ENCODE measurements at regions not wholly inside any gene's neighbourhood (a gene's known extent, or its start where the extent isn't known, plus 50 kb on each side); places are given as distances from the start of the nearest gene placed in this dataset.

- Mint-ChIP-seq H3K9me3 (no peaks in the 10 kb centered on the region), H3K27ac (no peak overlapping the region), H3K36me3 (no peaks in the 10 kb centered on the region), H3K4me3 (no peak overlapping the region), H3K27me3 (ENCODE audit: low read depth in 2 of 2) (no peaks in the 10 kb centered on the region), H3K4me1 (peaks cover 10 to 12% of the 10 kb centered on the region in 2 donors)
- no peaks in the 10 kb centered on the region for H3K9me3 ChIP-seq (ENCODE audit: control insufficient read depth, insufficient read depth, low read length)
- H3K4me3 ChIP-seq (ENCODE audit: low read length) = no peak overlapping the region
- no peaks in the 10 kb centered on the region for H3K4me1 ChIP-seq (ENCODE audit: control insufficient read depth, insufficient read depth, low read length)
- DNase-seq = peak in 1 of 2 donors; percentile 30
- ATAC-seq = no peak
- TF ChIP-seq, protein P1, sequence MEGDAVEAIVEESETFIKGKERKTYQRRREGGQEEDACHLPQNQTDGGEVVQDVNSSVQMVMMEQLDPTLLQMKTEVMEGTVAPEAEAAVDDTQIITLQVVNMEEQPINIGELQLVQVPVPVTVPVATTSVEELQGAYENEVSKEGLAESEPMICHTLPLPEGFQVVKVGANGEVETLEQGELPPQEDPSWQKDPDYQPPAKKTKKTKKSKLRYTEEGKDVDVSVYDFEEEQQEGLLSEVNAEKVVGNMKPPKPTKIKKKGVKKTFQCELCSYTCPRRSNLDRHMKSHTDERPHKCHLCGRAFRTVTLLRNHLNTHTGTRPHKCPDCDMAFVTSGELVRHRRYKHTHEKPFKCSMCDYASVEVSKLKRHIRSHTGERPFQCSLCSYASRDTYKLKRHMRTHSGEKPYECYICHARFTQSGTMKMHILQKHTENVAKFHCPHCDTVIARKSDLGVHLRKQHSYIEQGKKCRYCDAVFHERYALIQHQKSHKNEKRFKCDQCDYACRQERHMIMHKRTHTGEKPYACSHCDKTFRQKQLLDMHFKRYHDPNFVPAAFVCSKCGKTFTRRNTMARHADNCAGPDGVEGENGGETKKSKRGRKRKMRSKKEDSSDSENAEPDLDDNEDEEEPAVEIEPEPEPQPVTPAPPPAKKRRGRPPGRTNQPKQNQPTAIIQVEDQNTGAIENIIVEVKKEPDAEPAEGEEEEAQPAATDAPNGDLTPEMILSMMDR (IDR thresholded peaks at IDR 0.05) = no peak
- H3K36me3 ChIP-seq (ENCODE audit: control insufficient read depth, insufficient read depth, low read length) = no peaks in the 10 kb centered on the region
- intact Hi-C loops (cut with micrococcal nuclease) = no loop called here
- WGBS (ENCODE audit: insufficient coverage) = 40% methylated on average over 2 of the region's 5 CpGs
- no peak overlapping the region for H3K27ac ChIP-seq (ENCODE audit: low read length)
- H3K27me3 ChIP-seq (ENCODE audit: control insufficient read depth, insufficient read depth, low read length) = no peaks in the 10 kb centered on the region
These were observed 318.2 kb upstream of the KCNH8 start for GRCh38 chr3:18830087-18830486.

- intact Hi-C loops (cut with micrococcal nuclease) = no loop called here
- no peak overlapping the region for H3K4me3 Mint-ChIP-seq
- H3K36me3 Mint-ChIP-seq = no peaks in the 10 kb centered on the region
- no peaks in the 10 kb centered on the region for H3K27me3 Mint-ChIP-seq (ENCODE audit: low read depth in 2 of 2)
- no peaks in the 10 kb centered on the region for H3K27me3 ChIP-seq (ENCODE audit: control insufficient read depth, insufficient read depth, low read length)
- 92% methylated on average over 2 of the region's 2 CpGs for WGBS (ENCODE audit: insufficient coverage)
- DNase-seq (no peak), ATAC-seq (no peak)
- no peaks in the 10 kb centered on the region for H3K4me1 ChIP-seq (ENCODE audit: control insufficient read depth, insufficient read depth, low read length)
- no peaks in the 10 kb centered on the region for H3K9me3 ChIP-seq (ENCODE audit: control insufficient read depth, insufficient read depth, low read length)
- peaks cover 10 to 12% of the 10 kb centered on the region in 2 donors for H3K4me1 Mint-ChIP-seq
- no peak overlapping the region for H3K27ac Mint-ChIP-seq
- no peaks in the 10 kb centered on the region for H3K36me3 ChIP-seq (ENCODE audit: control insufficient read depth, insufficient read depth, low read length)
- H3K27ac ChIP-seq (ENCODE audit: low read length) = no peak overlapping the region
- TF ChIP-seq, protein P1 (IDR thresholded peaks at IDR 0.05) = no peak
- no peaks in the 10 kb centered on the region for H3K9me3 Mint-ChIP-seq
- H3K4me3 ChIP-seq (ENCODE audit: low read length) = no peak overlapping the region
These were observed 319.7 kb upstream of the KCNH8 start for GRCh38 chr3:18828637-18829036.

DNA sequence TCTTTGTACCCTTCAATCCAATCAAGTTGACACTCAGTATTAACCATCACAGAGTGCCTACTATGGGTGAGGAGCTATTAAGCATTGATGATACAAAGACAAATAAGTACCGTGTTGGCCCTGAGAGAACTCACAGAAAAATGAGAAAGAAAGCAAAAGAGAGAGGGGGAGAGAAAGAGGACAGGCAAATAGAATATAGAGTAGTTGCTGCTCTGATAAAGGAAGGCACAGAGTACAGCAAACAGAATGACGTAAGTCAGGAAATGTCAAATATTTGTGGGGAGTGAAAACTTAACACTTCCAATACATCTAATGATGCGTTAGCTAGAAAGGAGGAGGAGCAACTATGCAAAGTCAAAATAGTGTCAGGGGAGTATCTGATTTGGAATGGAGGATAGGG lies 320.6 kb upstream of the KCNH8 start:
- H3K36me3 Mint-ChIP-seq = no peaks in the 10 kb centered on the region
- H3K4me3 Mint-ChIP-seq = no peak overlapping the region
- Histone ChIP-seq H3K4me1 (ENCODE audit: control insufficient read depth, insufficient read depth, low read length) (no peaks in the 10 kb centered on the region), H3K9me3 (ENCODE audit: control insufficient read depth, insufficient read depth, low read length) (no peaks in the 10 kb centered on the region), H3K27me3 (ENCODE audit: control insufficient read depth, insufficient read depth, low read length) (no peaks in the 10 kb centered on the region), H3K27ac (ENCODE audit: low read length) (no peak overlapping the region), H3K36me3 (ENCODE audit: control insufficient read depth, insufficient read depth, low read length) (no peaks in the 10 kb centered on the region), H3K4me3 (ENCODE audit: low read length) (no peak overlapping the region)
- ATAC-seq = peak; percentile 15 to 51 (median 32)
- H3K4me1 Mint-ChIP-seq = peaks cover 10 to 12% of the 10 kb centered on the region in 2 donors
- intact Hi-C loops (cut with micrococcal nuclease) = no loop called here
- no peak overlapping the region for H3K27ac Mint-ChIP-seq
- DNase-seq = no peak
- H3K9me3 Mint-ChIP-seq = no peaks in the 10 kb centered on the region
- WGBS (ENCODE audit: insufficient coverage) = 80% methylated on average over 2 of the region's 3 CpGs
- TF ChIP-seq, protein P1 (IDR thresholded peaks at IDR 0.05) = no peak
- no peaks in the 10 kb centered on the region for H3K27me3 Mint-ChIP-seq (ENCODE audit: low read depth in 2 of 2)

DNA sequence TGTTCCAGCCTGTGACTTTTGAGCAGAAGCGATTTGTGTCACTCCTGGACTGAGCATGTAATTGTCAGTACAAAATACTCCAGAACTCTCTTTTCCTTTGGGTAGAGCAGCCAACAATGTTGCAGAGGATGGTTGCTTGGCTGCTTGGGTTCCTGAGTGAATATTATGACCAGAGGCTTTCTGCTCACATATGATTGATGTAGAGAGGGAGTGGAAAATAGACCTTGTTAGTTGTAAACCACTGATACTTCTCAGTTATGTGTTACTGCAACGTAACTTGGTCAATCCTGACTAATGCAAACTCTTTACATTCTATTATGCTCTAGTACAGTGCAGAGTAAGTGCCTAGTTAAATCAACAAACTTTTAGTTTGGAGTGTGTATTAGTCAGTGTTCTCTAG lies 322.6 kb upstream of the KCNH8 start:
- Mint-ChIP-seq H3K4me1 (peaks cover 10 to 12% of the 10 kb centered on the region in 2 donors), H3K27me3 (ENCODE audit: low read depth in 2 of 2) (peaks cover 0 to 10% of the 10 kb centered on the region in 2 donors), H3K4me3 (no peak overlapping the region), H3K27ac (no peak overlapping the region), H3K9me3 (no peaks in the 10 kb centered on the region), H3K36me3 (no peaks in the 10 kb centered on the region)
- Histone ChIP-seq H3K27ac (ENCODE audit: low read length) (no peak overlapping the region), H3K36me3 (ENCODE audit: control insufficient read depth, insufficient read depth, low read length) (no peaks in the 10 kb centered on the region), H3K27me3 (ENCODE audit: control insufficient read depth, insufficient read depth, low read length) (no peaks in the 10 kb centered on the region), H3K9me3 (ENCODE audit: control insufficient read depth, insufficient read depth, low read length) (no peaks in the 10 kb centered on the region), H3K4me1 (ENCODE audit: control insufficient read depth, insufficient read depth, low read length) (no peaks in the 10 kb centered on the region), H3K4me3 (ENCODE audit: low read length) (no peak overlapping the region)
- peak in 2 of 3 donors; percentile 16 to 23 for ATAC-seq
- TF ChIP-seq, protein P1 (IDR thresholded peaks at IDR 0.05) = no peak
- no peak for DNase-seq
- WGBS (ENCODE audit: insufficient coverage) = 94% methylated on average over 1 of the region's 2 CpGs
- intact Hi-C loops (cut with micrococcal nuclease) = no loop called here
